A549 (cell line): ENCODE measurements at regions not wholly inside any gene's neighbourhood (a gene's known extent, or its start where the extent isn't known, plus 50 kb on each side); places are given as distances from the start of the nearest gene placed in this dataset.
A peak's percentile ranks its signal among the peaks of the same experiment; 100 is the strongest.

Source experiments
- ATAC-seq, 2 experiments: fragments of 200-7000 bp in 1 of 2; fragments of >200 bp in 1 of 2; cut with Nextera tagmentation in 1 of 2; cut with Tn5 transposase in 1 of 2; 3 replicates each; pipeline versions ENCODE4 v1.8.0 to v1.9.1; 2018 to 2020; ENCODE audit warnings: mild to moderate bottlenecking in 1 of 2, moderate library complexity in 1 of 2
- CTCF ChIA-PET: fragments of 300-600 bp; sonication (Branson Sonifier 250); formaldehyde crosslinking; extraction: SDS; loops from one replicate; lab custom pipeline; 2021; ENCODE audit warnings: antibody characterized with exemption, inconsistent platforms; lab: Yijun Ruan, JAX
- POLR2A ChIA-PET: fragments of 350-600 bp; formaldehyde crosslinking; extraction: SDS; loops from one replicate; lab custom pipeline; 2021; ENCODE audit warnings: antibody characterized with exemption, inconsistent platforms; lab: Yijun Ruan, JAX
- DNase-seq, 2 experiments: peaks; one replicate each; pipeline versions ENCODE4 v3.0.0 to v3.0.0-alpha.2; 2011 to 2016; ENCODE audit warnings: low read depth in 1 of 2, low spot score in 1 of 2
- FAIRE-seq: peaks from 2 replicates; lab custom pipeline; 2011; peaks lifted over from hg19 to GRCh38; lab: Jason Lieb, UNC
- H3K27ac ChIP-seq, 2 experiments: fragments of >200 bp; sonication (Bioruptor Twin); formaldehyde crosslinking; 3 replicates each; pipeline ENCODE4 v1.5.1; 2016 to 2017
- H3K4me1 ChIP-seq: fragments of >200 bp; sonication (Bioruptor Twin); formaldehyde crosslinking; 3 replicates; pipeline ENCODE4 v1.6.1; 2016
- H3K4me2 ChIP-seq: fragments of >200 bp; sonication (Bioruptor Twin); formaldehyde crosslinking; 3 replicates; pipeline ENCODE4 v1.6.1; 2016
- H3K4me3 ChIP-seq: fragments of >200 bp; sonication (Bioruptor Twin); formaldehyde crosslinking; 3 replicates; pipeline ENCODE4 v1.5.1; 2016
- H3K9me3 ChIP-seq: fragments of >200 bp; sonication (Bioruptor Twin); formaldehyde crosslinking; 3 replicates; pipeline ENCODE4 v1.6.1; 2016
- CEBPB ChIP-seq, 2 experiments: fragments of >200 bp in 1 of 2; sonication (Bioruptor Twin) in 1 of 2; formaldehyde crosslinking in 1 of 2; IDR thresholded peaks; 2 replicates each; pipeline ENCODE4 v1.6.1; 2012 to 2016
- EP300 ChIP-seq, 2 experiments: fragments of >200 bp; sonication (Bioruptor Twin); formaldehyde crosslinking; IDR thresholded peaks; 2 replicates in 1 of 2; 3 replicates in 1 of 2; pipeline ENCODE4 v1.6.1; 2016 to 2017
- FOXS1 ChIP-seq: fragments of 250-450 bp; sonication (Bioruptor Pico); IDR thresholded peaks from 2 replicates; pipeline ENCODE4 v1.5.0; 2020; ENCODE audit warnings: mild to moderate bottlenecking, moderate library complexity
- GATA3 ChIP-seq: IDR thresholded peaks from 2 replicates; pipeline ENCODE4 v1.6.1; 2012; ENCODE audit warnings: borderline replicate concordance
- HOXA7 ChIP-seq: fragments of 250-450 bp; sonication (Bioruptor Pico); IDR thresholded peaks from 2 replicates; pipeline ENCODE4 v1.5.0; 2020; ENCODE audit warnings: mild to moderate bottlenecking, moderate library complexity
- HOXB5 ChIP-seq: fragments of 250-450 bp; sonication (Bioruptor Pico); IDR thresholded peaks from 2 replicates; pipeline ENCODE4 v1.5.0; 2020; ENCODE audit warnings: mild to moderate bottlenecking, moderate library complexity
- NFE2L2 ChIP-seq: fragments of 150-350 bp; conservative IDR thresholded peaks from 2 replicates; pipeline ENCODE4 v1.6.1; 2014; ENCODE audit warnings: low read length
- RARB ChIP-seq: fragments of 250-450 bp; sonication (Bioruptor Pico); IDR thresholded peaks from 2 replicates; pipeline ENCODE4 v1.8.0; 2021; ENCODE audit warnings: mild to moderate bottlenecking, moderate library complexity
- TP53 ChIP-seq: fragments of 250-450 bp; sonication (Bioruptor Pico); IDR thresholded peaks from 2 replicates; pipeline ENCODE4 v1.5.0; 2021; ENCODE audit warnings: mild to moderate bottlenecking, moderate library complexity
- WGBS: methylation state at CpG from one replicate; pipeline ENCODE4 v1.1.6; 2017; ENCODE audit errors: missing lambda C conversion rate; 5-methylcytosine and 5-hydroxymethylcytosine counted together
- TF ChIP-seq, protein P1 (sequence below): fragments of 150-350 bp; IDR thresholded peaks from 2 replicates; pipeline ENCODE4 v1.6.1; 2014; ENCODE audit warnings: low read depth, mild to moderate bottlenecking, low read length
- TF ChIP-seq, protein P2 (sequence below): fragments of 250-450 bp; sonication (Bioruptor Pico); IDR thresholded peaks from 2 replicates; pipeline ENCODE4 v1.5.0; 2020; ENCODE audit warnings: low read depth, mild to moderate bottlenecking, moderate library complexity
- TF ChIP-seq, protein P3 (sequence below): fragments of >200 bp; sonication (Bioruptor Twin); formaldehyde crosslinking; IDR thresholded peaks from 3 replicates; pipeline ENCODE4 v1.6.1; 2016
- TF ChIP-seq, protein P4 (sequence below): IDR thresholded peaks from 2 replicates; pipeline ENCODE4 v1.6.1; 2012
- TF ChIP-seq, protein P5 (sequence below): IDR thresholded peaks from 2 replicates; pipeline ENCODE4 v1.6.1; 2012
- TF ChIP-seq, protein P6 (sequence below): fragments of 200-600 bp; sonication (generic); IDR thresholded peaks from 2 replicates; pipeline ENCODE4 v1.6.1; 2016; ENCODE audit warnings: antibody characterized with exemption, mild to moderate bottlenecking, moderate library complexity

DNA sequence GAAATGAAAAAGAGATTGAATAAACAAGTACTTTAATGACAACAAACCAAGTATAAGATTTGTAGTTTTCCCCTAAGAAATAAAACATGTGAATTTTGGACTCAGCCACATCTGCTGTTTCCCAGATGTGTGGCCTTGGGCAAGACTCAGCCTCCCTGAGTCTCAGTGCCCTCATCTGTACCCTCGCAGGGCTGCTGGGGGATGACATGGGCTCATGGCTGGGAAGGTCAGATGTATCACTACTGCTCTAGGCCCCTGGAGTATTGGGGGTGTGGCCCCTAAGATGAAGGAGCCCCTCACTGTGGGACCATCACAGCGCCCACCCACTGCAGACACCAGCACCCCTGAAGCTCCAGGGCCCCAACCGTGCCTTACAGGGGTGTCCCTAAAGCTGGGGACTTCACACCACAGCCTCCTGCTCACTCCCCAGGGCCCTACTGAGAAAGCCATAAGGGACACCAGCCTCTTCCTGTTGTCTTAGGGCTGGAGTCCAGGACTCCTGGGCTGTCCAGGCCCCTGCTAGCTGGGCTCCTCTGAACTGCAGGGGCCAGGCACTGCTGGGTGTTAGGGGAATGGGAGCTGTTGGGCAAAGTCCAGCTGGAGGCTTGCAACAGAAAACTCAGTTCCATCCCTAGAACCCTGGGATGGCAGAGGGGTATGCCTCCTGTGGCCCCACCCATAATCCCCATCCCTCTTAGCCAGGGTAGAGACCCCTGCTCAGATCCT is 104.0 kb upstream of the WNT4 start (continued):
- TF ChIP-seq, protein P1, sequence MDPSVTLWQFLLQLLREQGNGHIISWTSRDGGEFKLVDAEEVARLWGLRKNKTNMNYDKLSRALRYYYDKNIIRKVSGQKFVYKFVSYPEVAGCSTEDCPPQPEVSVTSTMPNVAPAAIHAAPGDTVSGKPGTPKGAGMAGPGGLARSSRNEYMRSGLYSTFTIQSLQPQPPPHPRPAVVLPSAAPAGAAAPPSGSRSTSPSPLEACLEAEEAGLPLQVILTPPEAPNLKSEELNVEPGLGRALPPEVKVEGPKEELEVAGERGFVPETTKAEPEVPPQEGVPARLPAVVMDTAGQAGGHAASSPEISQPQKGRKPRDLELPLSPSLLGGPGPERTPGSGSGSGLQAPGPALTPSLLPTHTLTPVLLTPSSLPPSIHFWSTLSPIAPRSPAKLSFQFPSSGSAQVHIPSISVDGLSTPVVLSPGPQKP, result no peak
- TF ChIP-seq, protein P2, sequence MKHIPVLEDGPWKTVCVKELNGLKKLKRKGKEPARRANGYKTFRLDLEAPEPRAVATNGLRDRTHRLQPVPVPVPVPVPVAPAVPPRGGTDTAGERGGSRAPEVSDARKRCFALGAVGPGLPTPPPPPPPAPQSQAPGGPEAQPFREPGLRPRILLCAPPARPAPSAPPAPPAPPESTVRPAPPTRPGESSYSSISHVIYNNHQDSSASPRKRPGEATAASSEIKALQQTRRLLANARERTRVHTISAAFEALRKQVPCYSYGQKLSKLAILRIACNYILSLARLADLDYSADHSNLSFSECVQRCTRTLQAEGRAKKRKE (CRISPR knock-in tag), result no peak
- TF ChIP-seq CEBPB (IDR thresholded peaks at IDR 0.05), result no peak
- TF ChIP-seq, all 56 proteins: peak for 0

DNA sequence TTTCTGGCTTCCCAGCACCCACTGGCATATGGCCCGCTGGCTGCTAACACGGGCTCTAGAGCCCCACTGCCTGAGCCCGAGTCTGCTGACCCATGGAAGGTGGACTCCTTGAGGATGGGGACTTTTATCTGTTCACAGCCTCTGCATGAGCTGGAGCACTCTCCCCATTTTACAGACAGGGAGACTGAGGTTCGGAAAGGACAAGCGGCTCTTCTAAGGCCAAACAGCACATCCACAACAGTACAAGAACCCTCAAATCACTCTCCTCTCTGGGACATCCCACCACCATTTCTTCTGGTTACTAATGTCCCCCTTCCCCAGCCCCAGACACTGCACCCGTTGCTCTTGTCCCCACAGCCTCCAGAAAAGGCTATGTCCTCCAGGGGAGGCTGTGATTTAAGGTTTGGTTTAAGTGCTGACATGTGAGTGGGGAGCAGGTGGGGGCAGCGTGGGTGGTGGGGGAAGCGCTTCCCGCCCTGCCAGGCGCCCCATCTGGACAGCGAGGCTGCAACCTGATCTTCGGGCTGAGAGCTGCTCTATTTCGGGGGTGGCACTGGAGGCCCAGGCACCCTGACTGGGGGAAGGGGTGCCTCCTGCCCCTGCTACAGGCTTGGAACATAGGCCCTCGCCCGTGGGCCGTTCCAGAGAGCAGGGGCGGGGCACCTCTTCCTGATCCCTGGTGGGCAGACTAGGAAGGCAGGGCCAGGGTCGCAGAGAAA is 104.8 kb upstream of the WNT4 start:
- Histone ChIP-seq H3K4me1 (no peaks in the 10 kb centered on the region), H3K27ac (no peak overlapping the region), H3K4me3 (no peak overlapping the region), H3K9me3 (no peaks in the 10 kb centered on the region), H3K4me2 (no peak overlapping the region)
- DNase-seq (no peak), ATAC-seq (no peak), FAIRE-seq (no peak)
- no peak for TF ChIP-seq NFE2L2
- TF ChIP-seq, protein P3, sequence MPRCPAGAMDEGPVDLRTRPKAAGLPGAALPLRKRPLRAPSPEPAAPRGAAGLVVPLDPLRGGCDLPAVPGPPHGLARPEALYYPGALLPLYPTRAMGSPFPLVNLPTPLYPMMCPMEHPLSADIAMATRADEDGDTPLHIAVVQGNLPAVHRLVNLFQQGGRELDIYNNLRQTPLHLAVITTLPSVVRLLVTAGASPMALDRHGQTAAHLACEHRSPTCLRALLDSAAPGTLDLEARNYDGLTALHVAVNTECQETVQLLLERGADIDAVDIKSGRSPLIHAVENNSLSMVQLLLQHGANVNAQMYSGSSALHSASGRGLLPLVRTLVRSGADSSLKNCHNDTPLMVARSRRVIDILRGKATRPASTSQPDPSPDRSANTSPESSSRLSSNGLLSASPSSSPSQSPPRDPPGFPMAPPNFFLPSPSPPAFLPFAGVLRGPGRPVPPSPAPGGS, result no peak
- 79% methylated on average over 7 of the region's 18 CpGs for WGBS
- ChIA-PET CTCF (interaction anchor here (0.6 kb wide), 1 partner anchor 44 kb away, joined by 3 read pairs; no protein-coding TSS in a partner anchor), POLR2A (no interaction called here)

DNA sequence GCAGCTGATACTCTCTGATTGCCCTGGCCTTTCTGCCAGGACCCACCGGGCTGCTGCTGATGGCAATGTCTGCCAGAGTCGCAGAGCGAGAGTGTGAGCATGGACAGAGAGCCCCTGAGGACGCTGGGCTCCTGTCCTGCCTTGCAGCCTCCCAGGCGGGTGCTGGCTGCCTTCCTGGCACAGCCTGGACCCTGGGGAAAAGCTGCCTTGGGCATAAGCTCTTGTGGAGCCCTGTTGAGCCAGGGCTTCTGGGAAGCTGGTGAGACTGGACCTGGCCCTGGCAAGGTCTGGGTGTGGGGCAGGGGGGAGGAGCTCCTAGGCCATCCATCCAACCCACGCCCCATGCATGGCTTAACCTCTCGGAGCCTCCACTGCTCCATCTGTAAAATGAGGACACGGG is 105.8 kb upstream of the WNT4 start:
- POLR2A ChIA-PET, result no interaction called here
- H3K4me2 ChIP-seq, result no peak overlapping the region
- FAIRE-seq, result no peak
- peaks cover 9% of the 10 kb centered on the region; the same call in 2 of the 3 replicates for H3K4me1 ChIP-seq
- no peak for TF ChIP-seq CEBPB (IDR thresholded peaks at IDR 0.05)
- TF ChIP-seq, all 56 proteins: peak for 0
- Histone ChIP-seq H3K27ac (no peak overlapping the region), H3K9me3 (no peaks in the 10 kb centered on the region), H3K4me3 (no peak overlapping the region)
- CTCF ChIA-PET, result no interaction called here
- ATAC-seq (peak in 1 of 2 experiments; percentile 39; a peak in 3 of 6 replicates), DNase-seq (no peak)
- WGBS, result 75% methylated on average over 5 of the region's 8 CpGs

DNA sequence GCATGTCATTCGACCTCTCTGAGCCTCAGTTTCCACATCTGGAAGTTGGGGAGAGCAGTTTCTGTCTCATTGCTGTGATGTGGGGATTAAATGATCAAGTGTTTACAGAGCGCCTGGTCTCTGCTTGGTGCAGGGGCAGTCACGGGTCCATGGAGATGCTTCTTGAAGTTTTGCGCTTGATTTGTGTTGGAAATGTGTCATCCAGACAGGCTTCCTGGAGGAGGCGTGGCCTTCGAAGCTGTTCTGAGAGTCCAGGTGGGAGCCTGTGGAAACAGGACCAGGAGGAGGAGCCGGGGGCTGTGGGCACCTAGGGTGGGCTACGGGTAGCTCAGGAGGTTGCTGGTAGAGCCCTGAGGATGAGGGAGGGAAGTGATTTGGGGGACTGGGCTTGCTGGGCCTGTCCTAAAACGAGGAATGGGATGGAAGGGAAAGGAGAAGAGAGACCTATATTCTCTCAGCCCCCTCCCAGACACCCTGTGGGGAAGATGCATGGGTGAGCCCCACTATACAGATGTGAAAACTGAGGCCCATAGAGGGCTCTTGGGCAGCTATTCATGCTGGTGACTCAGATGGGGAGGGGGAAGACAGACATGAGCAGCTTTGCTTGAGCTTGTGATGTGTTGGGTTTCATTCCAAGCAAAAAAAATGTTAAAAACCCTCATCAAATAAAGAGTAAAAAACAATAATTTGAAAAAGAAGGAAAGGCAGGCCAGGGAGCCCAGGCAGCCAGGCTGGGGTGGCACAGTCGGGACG is 107.2 kb upstream of the WNT4 start:
- Histone ChIP-seq H3K27ac (no peak overlapping the region), H3K9me3 (no peaks in the 10 kb centered on the region), H3K4me2 (no peak overlapping the region), H3K4me3 (no peak overlapping the region), H3K4me1 (peaks cover 9% of the 10 kb centered on the region; the same call in 2 of the 3 replicates)
- ChIA-PET CTCF (interaction anchor here (1.3 kb wide), 1 partner anchor 25 kb away, joined by 3 read pairs; no protein-coding TSS in a partner anchor), POLR2A (no interaction called here)
- 67% methylated on average over 10 of the region's 11 CpGs for WGBS
- no peak for ATAC-seq
- TF ChIP-seq, protein P4, sequence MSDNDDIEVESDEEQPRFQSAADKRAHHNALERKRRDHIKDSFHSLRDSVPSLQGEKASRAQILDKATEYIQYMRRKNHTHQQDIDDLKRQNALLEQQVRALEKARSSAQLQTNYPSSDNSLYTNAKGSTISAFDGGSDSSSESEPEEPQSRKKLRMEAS, result no peak
- no peak for TF ChIP-seq HOXA7 (CRISPR knock-in tag)
- no peak for TF ChIP-seq FOXS1 (CRISPR knock-in tag)
- TF ChIP-seq, protein P5, sequence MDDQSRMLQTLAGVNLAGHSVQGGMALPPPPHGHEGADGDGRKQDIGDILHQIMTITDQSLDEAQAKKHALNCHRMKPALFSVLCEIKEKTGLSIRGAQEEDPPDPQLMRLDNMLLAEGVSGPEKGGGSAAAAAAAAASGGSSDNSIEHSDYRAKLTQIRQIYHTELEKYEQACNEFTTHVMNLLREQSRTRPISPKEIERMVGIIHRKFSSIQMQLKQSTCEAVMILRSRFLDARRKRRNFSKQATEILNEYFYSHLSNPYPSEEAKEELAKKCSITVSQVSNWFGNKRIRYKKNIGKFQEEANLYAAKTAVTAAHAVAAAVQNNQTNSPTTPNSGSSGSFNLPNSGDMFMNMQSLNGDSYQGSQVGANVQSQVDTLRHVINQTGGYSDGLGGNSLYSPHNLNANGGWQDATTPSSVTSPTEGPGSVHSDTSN, result no peak
- TF ChIP-seq TP53, result no peak
- TF ChIP-seq, protein P6, sequence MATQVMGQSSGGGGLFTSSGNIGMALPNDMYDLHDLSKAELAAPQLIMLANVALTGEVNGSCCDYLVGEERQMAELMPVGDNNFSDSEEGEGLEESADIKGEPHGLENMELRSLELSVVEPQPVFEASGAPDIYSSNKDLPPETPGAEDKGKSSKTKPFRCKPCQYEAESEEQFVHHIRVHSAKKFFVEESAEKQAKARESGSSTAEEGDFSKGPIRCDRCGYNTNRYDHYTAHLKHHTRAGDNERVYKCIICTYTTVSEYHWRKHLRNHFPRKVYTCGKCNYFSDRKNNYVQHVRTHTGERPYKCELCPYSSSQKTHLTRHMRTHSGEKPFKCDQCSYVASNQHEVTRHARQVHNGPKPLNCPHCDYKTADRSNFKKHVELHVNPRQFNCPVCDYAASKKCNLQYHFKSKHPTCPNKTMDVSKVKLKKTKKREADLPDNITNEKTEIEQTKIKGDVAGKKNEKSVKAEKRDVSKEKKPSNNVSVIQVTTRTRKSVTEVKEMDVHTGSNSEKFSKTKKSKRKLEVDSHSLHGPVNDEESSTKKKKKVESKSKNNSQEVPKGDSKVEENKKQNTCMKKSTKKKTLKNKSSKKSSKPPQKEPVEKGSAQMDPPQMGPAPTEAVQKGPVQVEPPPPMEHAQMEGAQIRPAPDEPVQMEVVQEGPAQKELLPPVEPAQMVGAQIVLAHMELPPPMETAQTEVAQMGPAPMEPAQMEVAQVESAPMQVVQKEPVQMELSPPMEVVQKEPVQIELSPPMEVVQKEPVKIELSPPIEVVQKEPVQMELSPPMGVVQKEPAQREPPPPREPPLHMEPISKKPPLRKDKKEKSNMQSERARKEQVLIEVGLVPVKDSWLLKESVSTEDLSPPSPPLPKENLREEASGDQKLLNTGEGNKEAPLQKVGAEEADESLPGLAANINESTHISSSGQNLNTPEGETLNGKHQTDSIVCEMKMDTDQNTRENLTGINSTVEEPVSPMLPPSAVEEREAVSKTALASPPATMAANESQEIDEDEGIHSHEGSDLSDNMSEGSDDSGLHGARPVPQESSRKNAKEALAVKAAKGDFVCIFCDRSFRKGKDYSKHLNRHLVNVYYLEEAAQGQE, result no peak
- TF ChIP-seq HOXB5 (CRISPR knock-in tag), result no peak
- no peak for TF ChIP-seq GATA3
- TF ChIP-seq RARB, result no peak
- TF ChIP-seq EP300 (IDR thresholded peaks at IDR 0.05), result no peak
- TF ChIP-seq, all 56 proteins: peak for 0
- FAIRE-seq (no peak), DNase-seq (no peak)
